ENCODE measurements at regions not wholly inside any gene's neighbourhood (a gene's known extent, or its start where the extent isn't known, plus 50 kb on each side); places are given as distances from the start of the nearest gene placed in this dataset.

DNA sequence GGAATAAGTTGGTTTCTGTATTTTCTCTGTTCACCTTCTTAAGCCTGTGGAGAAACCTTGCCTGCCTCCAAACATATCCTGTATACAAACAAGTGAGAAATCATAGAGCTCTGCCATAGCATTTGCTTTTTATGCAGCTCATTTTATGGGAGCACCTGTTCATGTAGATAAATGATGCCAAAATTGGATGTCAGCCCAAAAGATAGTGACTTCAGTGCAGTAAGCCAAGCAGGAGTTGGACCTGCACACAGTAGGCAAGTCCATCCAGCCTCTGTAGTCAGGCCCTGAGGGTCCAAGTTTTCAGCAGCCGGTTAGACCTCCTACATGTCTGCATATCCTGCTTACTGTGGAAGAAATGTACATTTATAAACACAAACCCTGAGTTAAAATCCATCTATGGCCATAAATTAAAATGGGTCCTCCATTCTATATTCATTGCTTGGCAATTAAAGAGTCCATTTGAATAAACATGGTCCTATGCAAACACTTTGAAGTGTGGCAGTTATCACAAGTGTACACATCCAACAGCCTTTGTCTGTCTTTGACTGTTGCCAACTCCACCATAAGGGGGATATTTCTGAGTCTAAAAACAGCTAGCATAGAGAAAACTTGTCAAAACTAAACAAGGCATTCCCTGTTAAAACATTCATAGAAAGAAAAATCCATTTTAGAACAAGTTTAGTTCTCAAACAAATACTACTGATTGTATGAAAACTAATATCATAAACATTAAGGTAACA is 847.8 kb downstream of the RPS29 start:
- TF ChIP-seq POLR2AphosphoS5 (IDR thresholded peaks at IDR 0.05) (no peak), POLR2A (IDR thresholded peaks at IDR 0.05) (no peak), EP300 (IDR thresholded peaks at IDR 0.05) (no peak)
- TF ChIP-seq, protein P1, sequence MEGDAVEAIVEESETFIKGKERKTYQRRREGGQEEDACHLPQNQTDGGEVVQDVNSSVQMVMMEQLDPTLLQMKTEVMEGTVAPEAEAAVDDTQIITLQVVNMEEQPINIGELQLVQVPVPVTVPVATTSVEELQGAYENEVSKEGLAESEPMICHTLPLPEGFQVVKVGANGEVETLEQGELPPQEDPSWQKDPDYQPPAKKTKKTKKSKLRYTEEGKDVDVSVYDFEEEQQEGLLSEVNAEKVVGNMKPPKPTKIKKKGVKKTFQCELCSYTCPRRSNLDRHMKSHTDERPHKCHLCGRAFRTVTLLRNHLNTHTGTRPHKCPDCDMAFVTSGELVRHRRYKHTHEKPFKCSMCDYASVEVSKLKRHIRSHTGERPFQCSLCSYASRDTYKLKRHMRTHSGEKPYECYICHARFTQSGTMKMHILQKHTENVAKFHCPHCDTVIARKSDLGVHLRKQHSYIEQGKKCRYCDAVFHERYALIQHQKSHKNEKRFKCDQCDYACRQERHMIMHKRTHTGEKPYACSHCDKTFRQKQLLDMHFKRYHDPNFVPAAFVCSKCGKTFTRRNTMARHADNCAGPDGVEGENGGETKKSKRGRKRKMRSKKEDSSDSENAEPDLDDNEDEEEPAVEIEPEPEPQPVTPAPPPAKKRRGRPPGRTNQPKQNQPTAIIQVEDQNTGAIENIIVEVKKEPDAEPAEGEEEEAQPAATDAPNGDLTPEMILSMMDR (IDR thresholded peaks at IDR 0.05), result no peak

Measured in upper lobe of left lung (tissue), 4 donors.